Activated CD8-positive, alpha-beta memory T cell treated with anti-CD3 and anti-CD28 coated beads for 36 hours (primary cell): ENCODE measurements at regions not wholly inside any gene's neighbourhood (a gene's known extent, or its start where the extent isn't known, plus 50 kb on each side); places are given as distances from the start of the nearest gene placed in this dataset.
"Not testable (repeated sequence)": the region's sequence is repeated elsewhere in the genome, so short reads cannot be mapped to it uniquely, and the experiment has no call there.

Experiments used
- CTCF ChIA-PET: fragments of 350-600 bp; sonication (Branson Sonifier 250); formaldehyde crosslinking; loops from one replicate; lab custom pipeline; 2021; ENCODE audit warnings: antibody characterized with exemption; lab: Charles Lee
- POLR2A ChIA-PET: fragments of 350-600 bp; sonication (Branson Sonifier 250); formaldehyde crosslinking; loops from one replicate; lab custom pipeline; 2021; ENCODE audit warnings: antibody characterized with exemption; lab: Charles Lee

DNA sequence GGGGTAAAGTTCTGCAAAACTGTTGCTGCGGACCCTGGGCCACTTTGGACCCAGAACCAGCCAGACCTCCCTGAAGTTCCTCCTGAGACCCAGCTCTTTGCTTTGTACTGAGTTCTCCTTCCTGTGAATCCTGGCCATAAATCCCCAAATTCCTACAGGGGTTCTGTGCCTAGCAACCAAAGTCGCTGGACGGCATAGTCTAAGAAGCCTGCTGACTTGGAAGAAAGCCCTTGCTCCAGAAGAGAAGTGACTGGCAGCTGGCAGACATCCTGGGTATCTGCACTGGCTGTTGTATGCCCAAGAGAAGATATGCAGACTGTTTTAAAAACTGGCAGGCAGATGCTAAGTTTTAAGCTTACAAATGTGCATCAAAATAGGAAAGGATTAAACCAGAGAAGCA is 99.9 kb upstream of the SLC24A4 start:
- ChIA-PET POLR2A (no interaction called here), CTCF (no interaction called here)

DNA sequence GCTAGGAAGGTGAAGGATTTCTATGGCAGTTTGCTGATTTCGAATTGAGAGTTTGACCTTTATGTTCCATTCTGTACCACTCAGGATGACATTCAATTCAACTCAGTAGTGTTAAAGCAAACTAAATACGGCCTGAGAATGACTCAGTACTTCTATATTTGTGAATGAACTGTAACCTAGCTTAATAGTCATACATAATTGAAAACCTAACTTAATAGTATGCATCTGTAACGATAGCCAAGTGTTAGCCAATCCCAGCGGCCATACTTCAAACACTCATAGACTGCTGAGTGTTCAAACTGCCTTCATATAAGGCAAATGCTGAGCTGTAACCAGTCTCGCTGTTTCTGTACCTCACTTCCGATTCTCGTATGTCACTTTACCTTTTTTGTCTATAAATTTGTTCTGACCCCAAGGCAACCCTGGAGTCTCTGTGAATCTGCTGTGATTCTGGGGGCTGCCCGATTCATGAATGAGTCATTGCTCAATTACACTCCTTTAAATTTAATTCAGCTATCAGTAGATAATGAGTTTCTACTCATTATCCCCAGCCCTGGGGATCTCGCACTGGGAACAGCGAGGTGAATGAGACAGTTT is 98.5 kb upstream of the SLC24A4 start:
- ChIA-PET POLR2A (no interaction called here), CTCF (no interaction called here)

DNA sequence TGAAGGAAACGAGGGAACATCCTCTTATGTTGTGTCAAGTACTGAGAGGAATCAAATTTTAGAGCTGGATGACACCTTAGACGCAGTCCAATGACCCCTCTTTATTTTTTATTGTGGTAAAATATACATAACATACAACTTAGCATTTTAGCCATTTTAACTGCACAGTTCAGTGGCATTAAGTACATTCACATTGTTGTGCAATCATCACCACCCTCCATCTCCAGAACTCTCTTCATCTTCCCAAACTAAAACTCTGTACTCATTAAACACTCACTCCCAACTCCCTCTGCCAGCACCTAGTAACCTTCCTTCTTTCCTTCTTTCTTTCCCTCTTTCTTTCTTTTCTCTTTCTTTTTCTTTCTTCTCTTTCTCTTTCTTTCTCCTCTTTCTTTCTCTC is 97.2 kb upstream of the SLC24A4 start:
- ChIA-PET POLR2A (no interaction called here), CTCF (no interaction called here)

DNA sequence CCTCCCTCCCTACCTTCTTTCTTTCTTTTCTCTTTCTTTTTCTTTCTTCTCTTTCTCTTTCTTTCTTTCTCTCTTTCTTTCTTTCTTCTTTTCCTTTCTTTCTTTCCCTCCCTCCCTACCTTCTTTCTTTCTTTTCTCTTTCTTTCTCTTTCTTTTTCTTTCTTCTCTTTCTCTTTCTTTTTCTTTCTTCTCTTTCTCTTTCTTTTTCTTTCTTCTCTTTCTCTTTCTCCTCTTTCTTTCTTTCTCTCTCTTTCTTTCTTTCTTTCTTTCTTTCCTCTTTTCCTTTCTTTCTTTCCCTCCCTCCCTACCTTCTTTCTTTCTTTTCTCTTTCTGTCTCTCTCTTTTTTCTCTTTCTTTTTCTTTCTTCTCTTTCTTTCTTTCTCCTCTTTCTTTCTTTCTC is 96.8 kb upstream of the SLC24A4 start:
- CTCF ChIA-PET, POLR2A ChIA-PET: not testable (repeated sequence)

DNA sequence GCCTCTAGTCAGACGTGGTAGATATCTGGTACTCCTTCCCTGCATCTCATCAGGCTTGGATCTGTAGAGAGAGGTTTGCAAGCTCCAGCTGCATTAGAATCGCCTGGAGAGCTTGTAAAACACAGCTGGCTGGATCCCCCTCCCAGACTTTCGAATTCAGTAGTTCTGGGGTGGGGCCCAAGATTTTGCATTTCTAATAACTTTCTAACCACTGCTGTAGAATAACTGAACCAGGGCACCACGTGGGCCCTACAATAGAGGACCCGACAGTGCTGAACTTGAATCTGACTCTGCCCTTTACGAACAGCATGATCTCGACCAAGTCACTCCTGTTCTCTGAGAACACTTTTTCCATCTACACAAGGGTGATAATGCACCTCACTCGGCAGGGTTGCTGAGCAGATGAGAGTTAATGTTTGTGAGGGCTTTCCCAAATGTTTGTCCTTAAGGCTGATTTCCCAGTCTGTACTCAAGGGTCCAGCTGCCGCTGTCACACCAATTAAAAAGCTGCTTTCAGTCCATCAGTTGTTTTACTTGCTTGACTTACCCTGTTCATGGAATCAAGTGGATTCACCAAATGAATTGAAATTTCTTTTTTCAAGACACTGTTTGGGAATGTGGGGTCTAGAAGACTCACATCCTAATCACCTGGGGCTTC is 86.6 kb upstream of the SLC24A4 start:
- CTCF ChIA-PET: no interaction called here
- POLR2A ChIA-PET: no interaction called here

DNA sequence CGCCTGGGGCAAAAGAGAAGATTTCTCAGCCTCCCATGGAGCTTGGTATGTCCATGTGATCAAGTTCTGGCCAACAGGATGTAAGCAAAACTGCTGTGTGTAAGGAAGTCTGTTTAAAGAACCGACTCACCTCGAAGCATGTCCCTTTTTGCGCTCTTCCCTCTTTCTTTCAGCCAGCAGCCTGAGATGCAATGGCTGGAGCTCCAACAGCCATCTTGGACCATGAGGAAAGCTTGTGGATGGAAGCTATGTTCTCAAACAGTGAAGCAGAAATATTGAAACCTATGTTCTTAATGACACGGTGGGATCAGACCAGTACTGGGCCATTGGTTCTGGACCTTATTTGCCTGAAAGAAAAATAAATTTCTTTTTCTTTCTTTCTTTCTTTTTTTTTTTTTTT is 82.3 kb upstream of the SLC24A4 start:
- ChIA-PET CTCF (interaction anchor here (0.6 kb wide), 1 partner anchor 16 kb away, joined by 3 read pairs; no protein-coding TSS in a partner anchor), POLR2A (no interaction called here)

DNA sequence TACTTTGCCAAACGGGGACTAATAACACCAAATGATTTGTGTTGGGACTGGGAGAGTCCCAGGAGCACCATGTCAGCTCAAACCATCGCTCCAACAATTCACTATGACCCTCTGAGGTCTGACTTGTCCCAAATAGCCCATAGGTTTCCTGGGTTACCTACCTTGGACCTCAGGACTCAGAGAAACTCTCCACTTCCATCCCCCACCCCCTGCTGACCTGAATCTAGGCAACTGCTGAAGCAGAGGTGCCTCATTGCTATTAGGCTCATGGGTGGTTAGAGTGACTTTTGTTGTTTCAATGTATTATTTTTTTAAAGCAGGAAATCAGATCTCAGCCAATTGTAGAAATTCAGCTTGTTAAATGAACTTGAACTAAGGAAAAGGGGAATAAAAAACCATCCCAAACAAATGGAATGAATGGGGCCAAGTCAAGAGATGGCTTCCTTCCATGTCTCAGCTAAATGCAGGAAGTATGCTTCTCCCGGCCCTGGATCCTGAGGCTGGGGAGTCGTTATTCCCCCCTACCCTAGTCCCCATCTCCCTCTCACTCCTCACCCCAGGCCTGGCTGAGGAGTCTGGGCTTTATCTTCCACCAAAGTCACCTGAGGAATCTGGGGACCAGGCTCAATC is 80.9 kb upstream of the SLC24A4 start:
- CTCF ChIA-PET: no interaction called here
- POLR2A ChIA-PET: no interaction called here

DNA sequence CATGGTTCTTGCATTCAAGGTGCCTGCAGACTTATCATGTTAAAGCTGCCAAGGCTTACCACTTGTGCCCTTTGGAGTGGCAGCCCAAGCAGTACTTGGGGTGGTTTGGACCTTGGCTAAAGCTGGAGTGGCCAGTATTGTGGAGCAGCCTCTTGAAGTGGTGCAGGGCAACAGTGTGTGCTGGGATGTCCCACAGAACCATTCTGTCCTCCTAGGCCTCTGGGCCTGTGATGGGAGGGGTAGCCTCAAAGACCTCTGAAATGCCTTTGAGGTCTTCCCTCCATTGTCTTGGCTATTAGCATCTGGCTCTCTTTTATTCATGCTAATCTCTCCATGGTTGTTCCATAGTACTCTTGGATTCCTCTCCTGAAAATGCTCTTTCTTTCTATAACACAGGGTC is 78.2 kb upstream of the SLC24A4 start:
- ChIA-PET CTCF (no interaction called here), POLR2A (no interaction called here)

DNA sequence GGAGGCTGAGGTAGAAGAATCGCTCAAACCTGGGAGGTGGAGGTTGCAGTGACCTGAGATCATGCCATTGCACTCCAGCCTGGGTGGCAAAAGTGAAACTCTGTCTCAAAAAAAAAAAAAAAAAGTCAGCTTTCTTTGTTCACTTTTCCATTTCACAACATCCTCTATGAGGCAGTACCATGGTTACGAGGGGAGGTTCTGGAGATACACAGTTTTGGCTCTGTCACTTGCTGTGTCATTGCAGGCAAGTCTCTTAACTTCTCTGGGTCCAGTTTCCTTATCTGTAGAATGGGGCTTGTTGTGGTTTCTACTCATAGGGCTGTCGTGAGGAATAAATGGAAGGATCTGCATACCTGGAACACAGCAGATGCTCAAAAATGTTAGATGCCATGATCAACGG is 75.6 kb upstream of the SLC24A4 start:
- ChIA-PET POLR2A (no interaction called here), CTCF (no interaction called here)

DNA sequence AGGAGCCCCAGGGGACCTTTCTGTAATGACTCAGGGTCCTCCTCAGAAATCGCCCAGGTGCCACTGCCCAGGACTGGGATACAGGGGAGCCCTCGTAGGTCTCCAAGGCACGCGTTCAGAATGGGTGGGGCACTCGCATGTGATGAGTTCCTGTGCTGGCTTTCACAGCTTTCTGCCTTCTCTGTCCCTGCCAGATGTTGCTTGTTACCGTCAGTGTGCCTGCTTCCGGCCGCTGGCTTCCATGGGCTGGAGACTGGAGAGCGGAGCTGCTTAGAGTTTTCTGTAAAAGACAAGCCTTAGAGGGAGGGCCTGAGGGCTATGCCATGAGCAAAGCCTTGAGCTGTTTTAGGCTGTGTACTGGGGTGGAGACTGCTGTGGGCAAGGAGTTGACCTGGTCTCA is 75.0 kb upstream of the SLC24A4 start:
- ChIA-PET POLR2A (no interaction called here), CTCF (no interaction called here)

DNA sequence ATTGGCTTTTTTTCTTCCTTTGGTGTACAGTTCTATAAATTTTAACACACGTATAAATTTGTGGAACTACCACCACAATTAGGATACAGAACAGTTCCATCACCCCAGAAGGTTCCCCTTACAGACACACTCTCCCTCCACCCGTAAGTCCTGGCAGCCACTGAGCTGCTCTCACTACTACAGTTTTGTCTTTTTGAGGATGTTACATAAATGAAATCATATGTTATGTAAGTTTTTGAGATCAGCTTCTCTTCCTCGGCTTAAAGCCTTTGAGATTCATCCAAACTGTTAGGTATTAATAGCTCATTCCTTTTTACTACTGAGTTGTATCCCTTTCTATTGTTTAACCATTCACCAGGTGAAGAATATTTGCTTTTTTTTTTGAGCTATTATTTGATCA is 74.3 kb upstream of the SLC24A4 start:
- ChIA-PET POLR2A (no interaction called here), CTCF (no interaction called here)

DNA sequence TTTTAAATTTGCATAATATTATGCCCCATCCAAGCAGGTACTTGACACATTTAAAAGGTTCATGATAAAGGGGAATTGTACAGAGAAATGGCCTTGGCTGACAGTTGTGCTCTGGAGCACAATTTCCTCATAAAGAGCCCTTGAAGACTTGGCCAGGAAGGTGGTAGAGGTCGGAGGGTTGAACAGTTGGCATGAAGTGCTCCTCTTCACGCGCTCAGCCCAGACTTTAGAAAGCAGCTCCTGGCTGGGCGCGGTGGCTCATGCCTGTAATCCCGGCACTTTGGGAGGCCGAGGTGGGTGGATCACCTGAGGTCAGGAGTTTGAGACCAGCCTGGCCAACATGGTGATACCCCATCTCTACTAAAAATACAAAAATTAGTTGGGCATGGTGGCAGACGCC is 72.6 kb upstream of the SLC24A4 start:
- CTCF ChIA-PET, POLR2A ChIA-PET: not testable (repeated sequence)

DNA sequence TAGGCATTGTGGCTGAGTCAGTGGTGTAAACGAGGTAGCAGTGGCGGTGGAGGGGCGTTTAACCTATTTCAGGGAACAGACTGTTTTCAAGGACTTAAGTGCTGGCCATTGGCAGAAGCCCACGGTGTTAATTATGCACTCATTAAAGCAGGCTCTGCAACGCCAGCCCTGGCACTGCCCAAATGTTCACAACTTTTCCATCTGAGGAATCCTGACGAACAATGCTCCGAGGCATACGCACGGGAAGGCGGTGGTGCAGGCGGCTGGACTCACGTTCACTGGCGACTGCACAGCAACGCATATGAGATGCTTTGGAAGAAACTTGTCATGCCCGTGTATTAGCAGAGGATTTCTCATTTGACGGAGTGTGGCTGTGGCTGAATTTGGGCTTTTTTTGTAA is 70.6 kb upstream of the SLC24A4 start:
- ChIA-PET CTCF (no interaction called here), POLR2A (no interaction called here)

DNA sequence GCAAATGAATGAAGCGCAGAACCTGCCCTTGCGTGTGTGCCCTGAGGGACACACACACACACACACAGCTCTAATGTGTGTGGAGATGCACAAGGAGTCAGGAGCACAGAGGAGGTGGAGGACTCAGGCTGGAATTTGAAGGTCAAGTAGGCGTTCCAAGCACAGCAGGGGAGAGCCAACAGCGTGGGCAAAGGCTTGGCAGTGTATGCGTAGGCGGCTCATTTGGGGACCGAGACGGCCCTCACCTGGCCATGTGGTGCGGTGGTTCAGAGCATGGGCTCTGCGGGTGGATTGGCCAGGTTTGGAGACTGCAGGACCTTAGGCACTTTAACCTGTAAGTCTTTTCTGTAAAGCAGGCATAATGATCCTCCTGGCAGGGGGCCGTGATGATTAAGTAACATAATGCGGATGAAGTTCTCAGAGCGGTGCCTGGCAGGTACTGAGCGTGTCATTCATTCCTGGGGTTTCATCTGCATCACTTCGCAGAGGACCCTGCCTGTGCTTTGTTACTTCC is 69.5 kb upstream of the SLC24A4 start:
- POLR2A ChIA-PET: no interaction called here

DNA sequence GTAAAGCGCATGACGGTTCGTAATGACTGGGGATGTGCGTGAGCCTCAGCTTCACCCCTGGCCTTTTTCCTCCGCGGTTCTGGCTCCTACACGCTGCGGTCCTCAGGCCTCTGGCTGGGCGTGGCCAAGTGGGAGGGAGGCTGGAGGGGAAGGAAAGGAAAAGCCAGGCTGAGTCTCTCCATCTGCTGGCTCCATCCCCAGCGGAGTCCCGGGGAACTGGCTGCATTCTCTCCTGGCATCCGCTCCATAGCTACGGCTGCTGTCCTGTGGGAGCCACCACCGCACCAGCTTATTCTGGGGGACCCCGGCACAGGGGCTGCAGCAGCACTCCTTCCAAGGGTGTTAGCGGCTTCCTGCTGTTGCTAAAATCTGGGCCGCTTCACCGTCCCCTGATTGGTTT is 68.2 kb upstream of the SLC24A4 start:
- CTCF ChIA-PET: no interaction called here
- POLR2A ChIA-PET: no interaction called here

More for the DNA sequence above, 69.5 kb upstream of the SLC24A4 start:
- CTCF ChIA-PET: no interaction called here

DNA sequence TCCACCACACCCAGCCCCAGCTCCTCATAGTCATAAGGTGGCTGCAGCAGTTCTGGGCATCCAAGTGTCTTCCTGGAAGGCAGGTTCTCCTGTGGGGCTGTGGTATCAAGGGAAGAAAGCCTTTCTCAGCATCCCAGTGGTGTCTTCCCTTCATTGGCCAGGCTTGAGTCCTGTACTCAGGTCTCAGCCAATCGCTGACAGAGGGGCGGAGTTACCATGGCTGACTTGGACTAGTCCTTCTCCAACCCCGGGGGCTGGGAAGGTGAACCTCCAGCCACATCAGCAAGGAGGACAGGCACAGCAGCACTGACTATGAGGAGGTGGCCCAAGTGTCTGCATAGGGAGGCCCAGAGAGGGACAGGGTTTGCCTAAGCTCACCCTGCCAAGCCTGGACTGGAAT is 64.0 kb upstream of the SLC24A4 start:
- ChIA-PET POLR2A (no interaction called here), CTCF (interaction anchor here (1.7 kb wide), 1 partner anchor 83 kb away, joined by 3 read pairs; no protein-coding TSS in a partner anchor)

DNA sequence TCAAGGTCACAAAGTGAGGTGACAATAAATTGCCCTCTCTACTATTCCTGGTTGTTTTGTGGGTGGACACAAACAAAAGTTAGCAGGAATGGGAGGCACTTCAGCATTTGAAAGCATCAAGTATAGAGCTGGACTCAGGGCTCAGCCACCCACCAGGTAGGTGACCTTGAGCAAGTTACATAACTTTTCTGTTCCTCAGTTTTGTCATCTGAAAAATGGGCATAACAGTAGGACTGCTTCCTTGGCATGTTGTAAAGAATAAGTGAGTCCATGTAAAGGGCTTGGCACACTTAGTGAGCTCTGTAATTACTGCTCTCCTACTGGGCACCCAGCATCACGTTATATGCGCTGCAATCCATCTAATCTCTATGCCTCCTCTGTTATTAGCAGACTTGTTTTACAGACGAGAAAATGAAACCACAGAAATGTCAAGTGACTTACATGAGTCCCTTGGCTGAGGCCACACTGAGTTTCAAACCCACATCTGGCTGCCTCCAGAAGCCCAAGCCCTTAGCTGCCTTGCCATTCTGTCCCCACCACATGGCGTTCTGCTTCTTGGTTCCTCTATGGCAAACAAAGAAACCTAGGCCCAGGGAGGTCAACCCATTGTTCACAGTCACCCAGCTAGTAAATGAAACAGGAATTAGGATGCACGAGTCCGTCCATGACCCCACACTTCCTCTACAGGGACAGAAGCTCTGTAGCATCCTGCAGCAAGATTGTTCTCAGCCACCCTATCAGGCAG is 63.2 kb upstream of the SLC24A4 start:
- POLR2A ChIA-PET: no interaction called here
- CTCF ChIA-PET: interaction anchor here (1.7 kb wide), 1 partner anchor 82 kb away, joined by 3 read pairs; no protein-coding TSS in a partner anchor

DNA sequence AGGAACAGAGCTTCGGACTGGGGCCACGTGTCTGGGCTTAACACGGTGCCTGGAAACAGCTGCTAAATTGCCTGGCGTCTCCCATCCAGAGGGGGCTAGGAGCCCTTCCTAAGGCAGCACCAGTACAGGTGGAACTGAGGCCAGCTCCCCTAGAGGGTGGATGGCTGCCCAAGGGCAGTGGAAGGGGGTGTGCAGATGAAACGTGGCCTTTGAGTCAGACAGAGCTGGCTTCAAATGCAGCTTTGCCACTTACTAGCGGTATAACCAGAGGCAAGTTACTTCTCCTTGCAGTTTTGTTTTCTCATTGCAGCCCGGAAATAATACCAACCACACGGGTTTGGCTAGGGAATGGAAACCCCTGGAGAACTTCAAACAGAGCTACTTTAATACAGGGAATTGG is 59.3 kb upstream of the SLC24A4 start:
- ChIA-PET CTCF (no interaction called here), POLR2A (no interaction called here)

DNA sequence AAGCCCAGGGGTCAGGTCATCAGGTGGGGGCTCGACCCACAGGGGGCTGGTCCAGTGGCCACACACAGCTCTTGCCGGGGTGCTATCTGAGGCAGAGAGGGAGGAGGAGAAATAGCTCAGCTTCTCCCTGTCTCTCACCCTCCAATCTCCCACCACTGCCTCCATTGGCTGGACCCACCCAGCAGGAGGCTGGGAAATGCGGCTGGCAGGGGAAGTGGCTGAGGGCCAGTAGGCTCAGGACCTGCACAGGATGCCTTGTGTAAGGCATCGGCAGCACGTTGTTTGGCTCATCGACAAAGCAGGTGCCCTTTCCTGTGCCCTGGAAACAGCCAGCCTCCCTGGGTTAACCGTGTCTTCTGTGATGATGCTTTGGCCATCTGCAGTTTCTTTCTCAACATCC is 58.8 kb upstream of the SLC24A4 start:
- ChIA-PET CTCF (no interaction called here), POLR2A (no interaction called here)

DNA sequence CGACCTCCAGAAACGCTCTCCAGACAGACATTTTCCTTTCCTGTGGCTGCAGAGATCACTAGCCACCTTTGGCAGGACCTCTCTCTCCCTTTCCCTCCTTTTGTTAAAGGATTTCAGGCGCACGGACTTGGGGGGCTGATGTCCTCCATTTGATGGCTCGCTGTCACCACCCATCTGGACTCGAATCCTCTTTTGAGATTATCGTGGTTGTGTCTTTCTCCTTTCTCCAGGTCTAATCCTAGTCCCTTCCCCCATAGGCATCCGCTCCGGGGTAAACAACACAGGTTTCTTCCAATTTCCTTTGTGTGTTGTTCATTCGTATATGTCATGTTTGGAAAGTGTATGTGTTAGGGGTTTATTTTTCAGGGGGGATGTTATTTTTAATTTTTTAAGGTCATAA is 56.7 kb upstream of the SLC24A4 start:
- CTCF ChIA-PET: no interaction called here

More for the DNA sequence above, 56.7 kb upstream of the SLC24A4 start:
- POLR2A ChIA-PET: no interaction called here
